ENCODE measurements at regions not wholly inside any gene's neighbourhood (a gene's known extent, or its start where the extent isn't known, plus 50 kb on each side); places are given as distances from the start of the nearest gene placed in this dataset.

- TF ChIP-seq CTCF (conservative IDR thresholded peaks at IDR 0.05 in 1 of 2, IDR thresholded peaks at IDR 0.05 in 1 of 2; ENCODE audit: low read depth in 1 of 2, low read length in 2 of 2) (no peak), EZH2 (IDR thresholded peaks at IDR 0.05; ENCODE audit: low read length, missing control alignments) (no peak)
Observed at GRCh38 chrX:22542641-22543040, 269.9 kb downstream of the CBLL2 start.

Measured in fibroblast of lung (primary cell).